ENCODE measurements at regions not wholly inside any gene's neighbourhood (a gene's known extent, or its start where the extent isn't known, plus 50 kb on each side); places are given as distances from the start of the nearest gene placed in this dataset.
A peak's percentile ranks its signal among the peaks of the same experiment; 100 is the strongest.

GRCh38 chrX:118167361-118167760, 50.8 kb upstream of the KLHL13 start:
- no peak for DNase-seq (ENCODE audit: low read depth in 2 of 2)

- DNase-seq (ENCODE audit: low read depth in 2 of 2), result no peak
Measured at GRCh38 chrX:118171356-118171755, 54.7 kb upstream of the KLHL13 start.

DNA sequence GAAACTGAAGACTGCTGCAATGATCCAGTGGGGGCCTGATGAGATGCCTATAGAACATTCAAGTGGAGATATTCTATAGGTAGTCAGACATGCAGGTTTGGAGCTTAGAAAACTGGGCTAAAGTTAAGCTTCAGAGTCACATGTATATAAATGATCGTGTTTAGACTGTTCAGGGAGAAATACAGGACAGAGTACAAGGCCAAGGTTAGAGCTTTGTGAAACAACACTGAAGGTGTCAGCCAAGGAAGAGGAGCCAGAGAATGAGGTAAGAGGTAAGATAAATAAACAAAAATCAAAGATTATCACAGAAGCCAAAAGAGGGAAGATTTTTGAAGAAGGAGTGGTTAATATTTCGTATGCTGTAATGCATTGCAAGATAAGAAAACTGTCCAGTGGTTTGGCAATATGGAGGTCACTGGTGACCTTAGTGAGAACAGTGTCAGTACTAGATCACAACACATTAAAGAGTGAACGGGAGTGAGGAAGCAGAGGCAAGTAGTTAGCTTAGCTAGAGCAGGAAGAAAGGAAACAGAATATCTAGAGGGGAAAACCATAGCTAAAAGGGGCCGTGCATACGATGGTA, 58.0 kb upstream of the KLHL13 start:
- no peak for DNase-seq (ENCODE audit: low read depth in 2 of 2)

DNA sequence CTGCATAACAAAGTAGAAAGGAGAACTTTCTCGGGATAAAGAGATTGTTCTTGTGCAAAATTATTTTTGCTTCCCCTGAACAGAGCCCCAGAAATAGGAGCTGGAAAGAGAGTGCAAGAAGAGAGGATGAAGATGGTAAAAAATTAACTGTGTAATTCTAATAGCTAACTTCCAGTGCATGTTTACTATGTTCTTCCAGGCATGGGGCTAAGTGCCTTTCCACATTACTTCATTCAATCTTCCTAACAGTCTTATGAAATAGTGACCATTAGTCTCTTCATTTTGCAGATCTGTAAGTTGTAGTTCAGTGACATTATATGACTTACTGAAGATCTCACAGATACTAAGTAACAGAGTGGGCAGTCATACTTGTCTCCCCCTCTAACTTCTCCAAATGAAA, 61.1 kb upstream of the KLHL13 start:
- DNase-seq (ENCODE audit: low read depth in 2 of 2), result no peak

GRCh38 chrX:118178450-118178849, 61.8 kb upstream of the KLHL13 start:
- no peak for DNase-seq (ENCODE audit: low read depth in 2 of 2)

DNA sequence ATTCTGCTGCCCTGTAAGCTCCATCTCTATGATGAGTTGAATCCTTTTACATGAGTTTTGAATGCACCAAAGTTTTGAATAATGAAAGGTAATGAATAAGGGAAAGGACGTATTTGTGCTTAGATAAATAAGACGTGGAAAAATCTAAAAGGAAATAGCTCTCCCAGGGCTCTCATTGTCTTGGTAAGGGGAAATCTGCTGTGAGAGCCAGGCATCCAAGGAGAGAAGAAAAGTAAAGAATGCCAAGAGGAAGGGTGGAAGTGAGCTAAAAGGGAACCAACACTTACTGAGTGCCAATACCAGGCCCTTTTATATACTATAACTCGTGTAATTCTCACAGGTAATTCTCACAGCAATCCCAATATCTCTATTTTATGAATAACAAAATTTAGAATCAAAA, 62.6 kb upstream of the KLHL13 start:
- DNase-seq (ENCODE audit: low read depth in 2 of 2), result peak in 1 of 2 donors; percentile 24

DNA sequence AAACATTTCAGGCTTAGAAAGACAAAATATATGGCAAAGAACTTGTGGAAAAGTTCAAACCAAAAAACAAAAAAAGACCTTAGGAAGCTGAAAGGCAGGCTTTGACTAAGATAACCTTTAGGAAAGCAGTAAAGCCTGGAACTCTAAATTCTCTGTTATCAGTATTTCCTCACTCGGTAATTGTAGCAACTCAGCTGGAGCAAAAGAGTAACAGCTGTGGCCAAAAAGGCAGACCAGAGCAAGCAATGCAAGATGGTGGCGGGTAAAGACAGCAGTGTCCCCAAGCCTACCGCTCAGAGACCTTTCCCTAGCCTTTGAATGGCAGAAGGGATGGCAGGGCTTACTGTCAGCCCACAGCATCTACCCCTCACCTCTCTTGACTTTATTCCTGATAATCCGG, 63.1 kb upstream of the KLHL13 start:
- DNase-seq (ENCODE audit: low read depth in 2 of 2), result no peak

DNA sequence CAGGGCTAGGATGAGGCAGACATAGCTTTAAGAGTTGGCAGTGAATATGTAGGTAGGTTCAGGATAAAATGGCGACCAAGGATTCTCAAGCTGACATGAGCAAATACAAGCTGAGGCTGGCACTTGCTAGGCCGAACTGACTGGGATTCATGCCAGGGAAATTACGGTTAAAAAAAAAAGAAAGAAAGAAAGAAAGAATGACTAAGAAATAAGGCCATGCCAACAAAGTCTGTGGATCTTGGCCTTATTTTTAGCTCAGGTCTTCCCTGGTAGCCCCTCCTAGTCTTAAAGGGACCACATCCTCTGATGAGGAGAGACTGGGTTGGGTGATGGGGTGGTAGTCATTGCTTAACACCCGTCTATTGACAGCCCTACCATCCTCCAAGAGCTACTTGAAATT, 64.4 kb upstream of the KLHL13 start:
- peak in 1 of 2 donors; percentile 21 for DNase-seq (ENCODE audit: low read depth in 2 of 2)

DNA sequence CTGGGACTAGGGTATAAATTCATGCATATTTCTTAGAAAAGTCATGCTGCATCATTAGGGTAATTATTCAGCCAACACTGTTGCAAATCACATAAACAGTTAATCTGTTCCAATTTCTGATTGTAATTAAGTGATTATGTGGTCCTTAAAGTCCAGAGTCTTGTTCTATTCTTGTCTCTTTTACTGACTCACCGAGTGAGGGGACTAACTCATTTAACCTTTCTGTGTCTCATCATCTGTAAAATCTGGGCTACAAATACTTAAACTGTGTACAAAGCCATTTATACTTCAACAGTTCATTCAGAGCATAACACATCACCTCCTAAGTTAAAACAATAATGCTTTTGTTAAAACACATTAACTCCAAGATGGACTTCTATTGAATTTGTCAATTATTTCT, 65.4 kb upstream of the KLHL13 start:
- no peak for DNase-seq (ENCODE audit: low read depth in 2 of 2)

- DNase-seq (ENCODE audit: low read depth in 2 of 2), result no peak
Measured at GRCh38 chrX:118182681-118183080, 66.1 kb upstream of the KLHL13 start.

- no peak for DNase-seq (ENCODE audit: low read depth in 2 of 2)
Measured at GRCh38 chrX:118183606-118184005, 67.0 kb upstream of the KLHL13 start.

- no peak for DNase-seq (ENCODE audit: low read depth in 2 of 2)
Measured at GRCh38 chrX:118187100-118187499, 70.5 kb upstream of the KLHL13 start.

DNA sequence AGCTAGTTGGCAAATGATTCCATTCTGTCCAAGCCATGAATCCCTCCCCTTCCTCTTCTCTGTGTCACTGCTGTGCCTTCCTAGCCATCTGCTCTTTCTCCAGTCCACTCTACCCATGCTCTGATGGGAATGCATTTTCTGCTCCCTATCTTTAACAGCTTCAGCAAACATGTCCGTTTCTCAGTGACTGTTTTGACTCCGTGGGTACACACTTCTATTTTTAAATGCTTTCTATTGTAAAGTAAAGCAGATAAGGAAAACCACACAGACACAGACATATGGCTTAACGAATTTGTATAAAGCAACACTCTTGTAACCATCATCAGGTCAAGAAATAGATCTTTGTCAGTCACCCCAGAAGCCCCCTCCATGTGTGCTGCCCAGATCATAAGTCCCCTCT, 72.4 kb upstream of the KLHL13 start:
- DNase-seq (ENCODE audit: low read depth in 2 of 2), result no peak

DNA sequence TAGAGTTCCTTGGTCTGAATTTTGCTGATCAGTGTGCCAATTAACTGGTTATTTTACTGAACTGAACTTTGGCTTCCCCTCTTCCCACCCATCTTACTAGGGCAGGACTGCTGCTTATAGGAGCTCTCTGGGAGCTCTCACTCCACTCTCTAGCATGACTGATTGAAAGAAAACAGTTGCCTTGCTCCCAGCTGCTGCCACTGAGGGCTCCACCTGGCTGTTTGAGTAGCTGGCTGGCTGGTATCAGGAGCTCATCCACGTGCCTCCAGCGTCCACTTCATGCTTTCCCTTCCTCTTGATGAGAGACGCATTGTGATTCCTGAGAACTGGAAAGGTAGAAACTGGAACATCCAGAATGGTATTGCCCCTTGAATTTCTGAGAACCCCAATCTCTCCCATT, 73.0 kb upstream of the KLHL13 start:
- DNase-seq (ENCODE audit: low read depth in 2 of 2), result no peak

GRCh38 chrX:118197730-118198129, 81.1 kb upstream of the KLHL13 start:
- no peak for DNase-seq (ENCODE audit: low read depth in 2 of 2)

DNA sequence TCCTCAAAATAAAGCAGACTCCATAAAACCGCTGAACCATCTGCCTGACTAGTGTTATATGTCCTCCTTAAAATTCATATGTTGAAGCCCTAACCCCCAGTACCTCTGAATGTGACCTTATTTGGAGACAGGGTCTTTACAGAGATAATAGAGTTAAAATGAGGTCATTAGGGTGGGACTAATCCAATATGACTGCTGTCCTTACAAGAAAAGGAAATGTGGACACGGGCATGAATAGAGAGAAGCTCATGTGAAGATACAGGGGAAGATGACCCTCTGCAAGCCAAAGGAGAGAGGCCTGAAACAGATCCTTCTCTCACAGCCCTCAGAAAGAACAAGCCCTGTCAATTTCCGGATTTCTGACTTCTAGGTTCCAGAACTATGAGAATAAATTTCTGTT, 82.0 kb upstream of the KLHL13 start:
- no peak for DNase-seq (ENCODE audit: low read depth in 2 of 2)

DNA sequence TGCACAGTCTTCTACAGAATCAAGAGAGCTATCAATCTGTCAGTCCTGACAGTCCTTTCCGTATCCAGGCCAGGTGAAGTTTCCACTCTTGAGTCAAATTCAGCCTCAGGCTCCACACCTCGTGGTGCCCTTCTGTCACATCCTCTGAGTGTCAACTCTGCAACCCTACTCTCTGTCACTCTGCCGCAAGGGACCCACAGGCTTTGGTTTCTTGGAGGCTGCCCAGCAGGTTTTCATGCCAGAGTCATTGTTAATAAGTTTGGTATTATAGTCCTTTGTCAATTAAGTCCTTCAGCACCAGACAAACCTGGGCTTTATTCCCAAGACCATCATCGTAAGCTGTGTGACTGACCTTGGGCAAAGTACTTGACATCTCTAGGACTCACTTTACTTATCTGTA, 83.4 kb upstream of the KLHL13 start:
- no peak for DNase-seq (ENCODE audit: low read depth in 2 of 2)

- no peak for DNase-seq (ENCODE audit: low read depth in 2 of 2)
Measured at GRCh38 chrX:118205421-118206395, 89.1 kb upstream of the KLHL13 start.

DNA sequence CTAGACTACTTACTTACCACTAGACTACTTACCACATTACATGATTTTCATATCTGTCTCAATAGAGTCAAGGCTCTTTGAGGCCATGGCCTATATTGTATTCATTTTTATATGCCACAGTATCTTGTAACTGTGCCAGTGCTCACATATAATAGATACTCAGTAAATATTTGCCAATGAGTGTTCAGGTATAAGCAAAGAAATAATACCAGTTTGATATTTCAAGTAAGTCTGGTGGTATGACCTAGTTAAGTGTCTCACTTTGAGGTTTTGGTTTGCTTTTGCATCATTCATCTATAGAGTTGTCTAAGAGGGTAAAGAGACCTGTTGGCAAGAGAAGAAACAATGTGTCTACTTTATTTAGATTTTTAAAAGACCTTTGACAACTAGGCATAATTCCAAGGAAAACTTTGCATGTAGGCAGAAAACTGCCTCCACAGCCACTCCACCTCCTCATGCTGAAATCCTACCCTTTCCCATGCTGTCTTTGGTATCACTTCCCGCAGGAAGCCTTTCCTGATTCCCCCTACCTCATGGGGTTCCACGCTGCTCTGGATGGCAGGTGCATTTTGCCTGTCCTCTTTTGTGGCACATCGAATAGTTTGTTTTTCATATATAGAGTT, 91.3 kb upstream of the KLHL13 start:
- peak in 1 of 2 donors; percentile 1 for DNase-seq (ENCODE audit: low read depth in 2 of 2)

DNA sequence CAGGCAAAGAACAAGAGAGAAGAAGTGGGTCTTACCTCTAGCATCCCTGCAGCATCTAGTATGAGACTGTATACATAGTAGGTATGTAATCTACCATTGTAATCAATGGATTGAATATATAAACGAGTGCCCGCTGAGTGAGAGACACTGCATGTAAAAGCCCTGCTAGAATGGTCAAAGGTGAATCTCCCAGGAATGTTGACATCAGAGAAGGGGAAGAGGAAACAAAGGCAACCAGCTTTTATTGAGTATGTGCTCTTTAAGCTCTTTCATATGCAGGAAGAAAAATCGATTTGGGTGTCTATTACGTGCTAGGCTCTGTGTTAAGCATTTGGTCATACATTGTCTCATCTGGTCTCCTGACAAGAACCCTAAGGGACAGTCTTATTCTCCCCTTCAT, 91.9 kb upstream of the KLHL13 start:
- no peak for DNase-seq (ENCODE audit: low read depth in 2 of 2)

GRCh38 chrX:118211891-118212816, 95.5 kb upstream of the KLHL13 start:
- DNase-seq (ENCODE audit: low read depth in 2 of 2), result no peak

DNA sequence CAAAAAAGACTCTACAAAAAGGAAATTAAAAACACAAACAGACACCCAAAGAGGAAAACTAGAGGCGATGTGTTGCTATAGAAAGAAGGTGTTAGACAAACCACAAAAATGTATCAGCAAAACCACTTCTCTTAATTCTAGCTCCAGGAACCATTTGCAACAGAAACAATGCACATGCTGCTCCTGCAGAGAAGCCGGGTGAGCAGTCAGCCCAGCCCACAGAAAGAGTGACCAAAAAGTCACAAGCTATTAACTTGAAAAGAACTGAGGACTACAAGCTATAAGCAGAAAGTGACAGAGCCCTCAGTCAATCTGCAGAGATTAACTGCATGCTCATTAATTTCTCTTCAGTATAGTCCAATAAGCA, 96.2 kb upstream of the KLHL13 start:
- DNase-seq (ENCODE audit: low read depth in 2 of 2), result no peak
